GM10266 (cell line): ENCODE measurements at regions not wholly inside any gene's neighbourhood (a gene's known extent, or its start where the extent isn't known, plus 50 kb on each side); places are given as distances from the start of the nearest gene placed in this dataset.

Experiments
- DNase-seq: peaks from one replicate; pipeline ENCODE4 v3.0.0; 2012; ENCODE audit errors: extremely low spot score
- TF ChIP-seq, protein P1 (sequence below): IDR thresholded peaks from 2 replicates; pipeline ENCODE4 v1.5.1; 2012; ENCODE audit warnings: mild to moderate bottlenecking, low read depth; ENCODE audit not compliant: control insufficient read depth, insufficient read depth; ENCODE audit errors: missing control alignments

DNA sequence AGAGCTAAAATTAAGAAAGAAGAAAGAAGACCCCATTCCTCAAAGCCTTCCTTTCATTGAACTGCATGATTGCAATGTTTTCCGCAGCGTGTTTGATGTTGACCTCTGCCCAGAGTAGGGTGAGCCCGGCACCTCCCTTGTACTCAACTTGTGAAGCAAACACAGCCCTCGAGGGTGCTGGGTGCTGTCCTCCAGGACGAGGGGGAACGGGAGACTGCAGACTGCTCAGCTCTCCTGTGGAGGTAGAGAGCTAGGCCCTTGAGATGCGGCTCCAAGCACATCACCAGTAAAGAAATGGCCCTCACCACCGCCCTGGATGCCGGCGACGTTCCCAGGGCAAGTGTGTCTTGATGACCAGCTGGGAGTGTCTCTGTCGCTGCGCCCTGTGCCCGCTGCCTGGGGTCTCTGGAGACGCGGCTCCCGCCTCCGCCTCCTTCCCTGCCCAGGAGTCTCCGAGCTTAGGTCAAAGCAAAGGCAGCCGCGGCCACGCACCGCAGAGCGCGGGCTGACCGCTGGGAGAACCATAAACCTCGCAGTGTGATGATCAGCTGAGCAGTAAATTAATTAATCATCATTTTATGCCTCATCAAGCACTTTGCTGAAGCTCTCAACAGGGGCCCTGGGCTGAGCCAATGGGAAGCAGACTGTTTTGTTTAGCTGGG is 108.7 kb downstream of the IRX2 start:
- TF ChIP-seq, protein P1, sequence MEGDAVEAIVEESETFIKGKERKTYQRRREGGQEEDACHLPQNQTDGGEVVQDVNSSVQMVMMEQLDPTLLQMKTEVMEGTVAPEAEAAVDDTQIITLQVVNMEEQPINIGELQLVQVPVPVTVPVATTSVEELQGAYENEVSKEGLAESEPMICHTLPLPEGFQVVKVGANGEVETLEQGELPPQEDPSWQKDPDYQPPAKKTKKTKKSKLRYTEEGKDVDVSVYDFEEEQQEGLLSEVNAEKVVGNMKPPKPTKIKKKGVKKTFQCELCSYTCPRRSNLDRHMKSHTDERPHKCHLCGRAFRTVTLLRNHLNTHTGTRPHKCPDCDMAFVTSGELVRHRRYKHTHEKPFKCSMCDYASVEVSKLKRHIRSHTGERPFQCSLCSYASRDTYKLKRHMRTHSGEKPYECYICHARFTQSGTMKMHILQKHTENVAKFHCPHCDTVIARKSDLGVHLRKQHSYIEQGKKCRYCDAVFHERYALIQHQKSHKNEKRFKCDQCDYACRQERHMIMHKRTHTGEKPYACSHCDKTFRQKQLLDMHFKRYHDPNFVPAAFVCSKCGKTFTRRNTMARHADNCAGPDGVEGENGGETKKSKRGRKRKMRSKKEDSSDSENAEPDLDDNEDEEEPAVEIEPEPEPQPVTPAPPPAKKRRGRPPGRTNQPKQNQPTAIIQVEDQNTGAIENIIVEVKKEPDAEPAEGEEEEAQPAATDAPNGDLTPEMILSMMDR: no peak
- no peak for DNase-seq

DNA sequence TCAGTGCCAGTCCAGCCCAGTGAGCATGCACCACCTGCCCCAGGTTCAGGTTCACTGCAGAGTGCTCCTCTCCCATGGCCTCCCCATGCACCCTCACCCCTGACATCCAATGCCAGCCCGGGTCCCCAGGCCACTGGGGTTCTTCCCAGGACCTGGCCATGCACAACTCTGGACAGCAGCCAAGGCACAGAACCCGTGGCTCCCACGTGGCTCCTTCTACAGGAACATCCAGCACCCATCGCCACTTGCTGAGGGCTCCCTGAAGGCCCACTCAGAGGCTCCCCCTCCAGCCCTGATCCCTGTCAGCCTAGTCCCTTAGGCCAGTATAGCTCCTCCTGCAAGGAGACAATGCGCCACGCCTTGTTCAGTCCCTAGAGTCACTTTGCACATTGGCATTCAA is 110.8 kb downstream of the IRX2 start:
- DNase-seq: no peak
- TF ChIP-seq, protein P1: no peak

DNA sequence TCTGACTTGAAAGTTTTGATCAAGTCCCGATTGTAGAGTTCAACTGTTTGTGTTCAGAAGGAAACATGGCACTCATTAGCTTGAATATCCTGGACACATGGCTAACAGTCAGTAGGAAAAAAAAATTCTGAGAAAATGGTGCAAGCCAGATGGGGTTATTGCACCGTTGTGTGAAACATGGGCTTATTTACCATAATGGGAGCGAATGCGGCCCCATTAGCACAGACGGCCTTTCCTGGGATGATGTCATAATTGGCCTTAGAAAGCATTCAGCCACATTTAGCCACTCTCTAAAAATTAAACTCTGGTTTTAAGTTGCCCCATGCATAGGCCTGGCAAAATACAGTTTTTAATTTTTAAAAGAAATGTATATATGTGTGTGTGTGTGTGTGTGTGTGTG is 112.1 kb downstream of the IRX2 start:
- TF ChIP-seq, protein P1: no peak
- DNase-seq: no peak

DNA sequence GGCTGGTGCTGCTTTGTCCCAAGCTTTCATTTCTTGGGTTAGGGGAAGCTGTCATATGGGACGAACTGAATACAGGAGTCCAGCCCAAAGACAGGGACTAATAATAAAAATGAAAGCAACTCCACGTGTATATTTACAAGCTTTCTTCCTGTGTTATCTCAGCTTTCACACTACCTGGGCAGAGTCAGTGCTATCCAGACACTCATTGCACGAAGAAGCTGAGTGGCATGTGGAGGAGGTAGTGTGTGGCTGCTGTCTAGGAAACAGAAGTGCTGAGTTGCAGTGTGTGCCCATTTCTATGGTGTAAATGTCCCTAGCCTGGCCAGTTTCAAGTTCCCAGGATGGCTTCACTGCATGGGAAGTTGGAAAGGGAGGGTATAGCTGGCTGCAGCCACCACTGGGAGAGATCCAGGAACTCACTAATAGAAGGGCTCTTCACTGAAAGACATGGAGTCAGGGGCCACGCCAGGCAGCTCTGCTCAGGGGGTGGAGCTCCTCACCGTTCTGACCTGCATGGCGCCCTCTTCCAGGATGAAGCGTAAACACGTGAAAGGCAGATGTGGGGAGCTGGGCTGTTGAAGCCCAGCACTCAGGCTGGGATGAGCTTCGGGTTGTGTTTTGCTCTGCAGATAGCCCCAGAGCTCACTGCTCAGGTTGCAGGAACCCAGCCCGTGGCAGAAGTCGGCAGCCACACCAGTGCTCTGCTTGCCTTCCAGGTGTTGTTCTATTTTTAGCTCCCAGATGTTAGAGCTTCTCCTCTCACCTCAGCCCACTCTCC is 116.9 kb downstream of the IRX2 start:
- TF ChIP-seq, protein P1: no peak
- no peak for DNase-seq

DNA sequence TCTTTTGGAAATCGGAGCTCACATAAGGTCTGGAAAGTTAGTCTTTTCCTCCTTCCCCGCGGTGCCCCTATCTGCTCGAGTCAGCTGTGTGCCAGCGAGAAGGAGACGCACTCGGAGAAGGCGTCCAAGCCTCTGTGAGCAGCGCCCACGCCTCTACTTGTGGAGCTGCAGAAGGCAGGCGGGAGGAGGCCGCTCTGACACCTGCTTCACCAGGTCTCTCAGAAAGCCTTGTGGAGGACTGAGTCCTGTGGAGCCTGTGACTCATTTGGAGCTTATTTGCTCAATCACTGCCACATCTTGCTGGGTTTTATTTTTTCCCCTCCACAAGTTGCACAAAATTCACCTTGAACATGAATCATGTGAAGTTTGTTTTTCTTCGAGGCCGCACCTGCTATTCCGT is 117.5 kb downstream of the IRX2 start:
- TF ChIP-seq, protein P1: no peak
- DNase-seq: no peak

DNA sequence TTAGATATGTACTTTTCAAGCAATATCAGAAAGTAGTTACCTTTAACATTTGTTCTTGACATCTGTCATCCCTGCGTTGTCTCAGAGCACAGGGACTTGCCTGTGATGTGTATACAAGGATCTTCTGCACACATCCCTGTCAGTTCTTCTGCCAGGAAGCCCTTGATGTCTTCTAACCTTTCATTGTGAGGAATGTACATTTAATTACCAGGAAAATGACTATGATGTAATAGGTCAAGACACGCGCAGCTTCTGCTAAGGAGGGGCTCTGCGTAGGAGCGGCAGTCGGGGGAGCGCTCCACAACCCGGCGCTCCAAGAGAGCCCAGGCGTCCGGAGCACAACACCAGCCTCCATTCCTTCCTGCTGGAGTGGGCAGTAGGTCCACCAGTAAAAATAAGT is 119.7 kb downstream of the IRX2 start:
- no peak for DNase-seq

More for the DNA sequence above, 119.7 kb downstream of the IRX2 start:
- TF ChIP-seq, protein P1: no peak
